HL-60/S4 treated with retinoic acid at 250 ng/mL for 4 days and 3 days (cell line): ENCODE measurements at regions not wholly inside any gene's neighbourhood (a gene's known extent, or its start where the extent isn't known, plus 50 kb on each side); places are given as distances from the start of the nearest gene placed in this dataset.
"Not testable (repeated sequence)": the region's sequence is repeated elsewhere in the genome, so short reads cannot be mapped to it uniquely, and the experiment has no call there.

ENCODE experiments used
- in situ Hi-C: fragments of 300-500 bp; cut with MboI; formaldehyde crosslinking; loops from 2 replicates; pipeline ENCODE4 v1.7.0; 2022; ENCODE audit warnings: low sequenced_read_pairs

DNA sequence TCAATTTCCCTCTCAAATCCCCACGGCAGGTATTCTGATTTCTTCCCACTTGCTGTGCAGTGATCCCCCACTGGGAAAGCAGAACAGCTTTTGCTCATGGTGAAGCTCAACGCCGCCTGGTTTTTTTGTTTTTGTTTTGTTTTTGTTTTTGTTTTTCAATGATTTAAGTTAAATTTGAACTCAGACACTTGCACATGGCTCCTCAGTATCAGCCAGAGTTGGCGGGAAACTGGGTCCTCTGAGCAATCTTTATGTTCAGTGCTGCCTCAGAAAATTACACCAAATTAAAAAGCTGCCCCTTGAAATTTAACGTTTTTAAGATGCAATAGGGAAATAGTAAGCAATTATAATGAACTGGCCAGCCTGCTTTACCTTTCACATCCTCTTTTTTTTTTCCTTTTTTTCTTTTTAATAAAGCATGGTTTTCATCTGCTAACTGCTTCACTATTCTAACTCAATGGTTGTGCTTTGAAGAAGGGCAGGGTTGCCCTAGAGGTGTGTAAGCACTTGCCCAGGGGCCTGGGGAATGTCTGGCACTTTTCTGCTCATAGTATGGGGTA is 277.0 kb upstream of the HNRNPA3 start:
- in situ Hi-C loops = no loop called here

DNA sequence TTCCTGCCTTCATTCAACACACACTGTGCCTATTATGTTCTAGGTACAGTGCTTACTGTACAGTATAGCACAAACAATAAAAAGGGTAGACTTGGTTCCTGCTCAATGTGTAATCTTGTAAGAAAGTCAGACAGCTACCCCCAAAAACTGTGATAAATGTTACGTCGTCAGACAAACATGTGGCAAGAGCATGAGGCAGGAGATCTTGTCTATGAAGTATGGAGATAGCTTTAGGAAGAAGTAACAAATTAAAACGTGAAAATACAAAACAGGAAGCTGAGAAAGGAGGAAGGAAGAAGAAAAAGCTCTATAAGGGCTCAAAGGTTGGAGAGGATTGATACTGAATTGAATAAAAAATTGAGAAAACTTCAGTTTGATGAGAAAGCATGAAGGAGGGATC is 276.2 kb upstream of the HNRNPA3 start:
- in situ Hi-C loops = no loop called here

DNA sequence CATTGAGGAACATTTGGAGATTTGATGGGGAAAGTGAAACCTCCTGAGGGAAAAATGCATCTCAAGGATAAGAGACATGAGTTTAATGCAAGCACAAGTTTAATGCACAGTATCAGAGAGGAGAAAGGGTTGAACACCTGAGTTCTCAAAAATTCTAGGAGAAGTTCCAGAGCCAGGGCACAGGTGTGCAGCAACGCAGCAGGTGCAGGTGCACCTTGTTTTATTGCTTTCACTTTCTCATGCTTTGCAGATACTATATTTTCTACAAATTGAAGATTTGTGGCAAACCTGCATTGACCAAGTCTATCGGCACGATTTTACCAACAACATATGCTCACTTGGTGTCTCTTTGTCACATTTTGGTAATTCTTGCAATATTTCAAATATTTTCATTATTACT is 267.6 kb upstream of the HNRNPA3 start:
- in situ Hi-C loops = no loop called here

DNA sequence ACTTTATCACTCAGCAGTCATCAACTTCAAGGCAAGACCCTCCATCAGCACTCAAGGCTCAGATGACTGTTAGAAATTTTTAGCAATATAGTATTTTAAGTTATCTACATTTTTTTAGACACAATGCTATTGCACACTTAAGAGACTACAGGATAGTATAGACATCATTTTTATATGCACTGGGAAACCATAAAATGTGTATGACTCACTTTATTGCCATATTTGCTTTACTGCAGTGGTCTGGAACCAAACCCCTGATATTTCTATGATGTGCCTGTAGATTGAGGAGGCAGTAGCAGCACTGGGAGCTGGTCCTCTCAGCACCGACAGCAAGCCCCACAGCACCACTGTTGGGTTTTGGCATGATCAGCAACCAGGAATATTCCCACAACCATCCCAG is 264.8 kb upstream of the HNRNPA3 start:
- in situ Hi-C loops = no loop called here

DNA sequence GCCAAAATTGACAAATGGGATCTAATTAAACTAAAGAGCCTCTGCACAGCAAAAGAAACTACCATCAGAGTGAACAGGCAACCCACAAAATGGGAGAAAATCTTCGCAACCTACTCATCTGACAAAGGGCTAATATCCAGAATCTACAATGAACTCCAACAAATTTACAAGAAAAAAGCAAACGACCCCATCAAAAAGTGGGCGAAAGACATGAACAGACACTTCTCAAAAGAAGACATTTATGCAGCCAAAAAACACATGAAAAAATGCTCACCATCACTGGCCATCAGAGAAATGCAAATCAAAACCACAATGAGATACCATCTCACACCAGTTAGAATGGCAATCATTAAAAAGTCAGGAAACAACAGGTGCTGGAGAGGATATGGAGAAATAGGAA is 261.4 kb upstream of the HNRNPA3 start:
- in situ Hi-C loops = not testable (repeated sequence)

DNA sequence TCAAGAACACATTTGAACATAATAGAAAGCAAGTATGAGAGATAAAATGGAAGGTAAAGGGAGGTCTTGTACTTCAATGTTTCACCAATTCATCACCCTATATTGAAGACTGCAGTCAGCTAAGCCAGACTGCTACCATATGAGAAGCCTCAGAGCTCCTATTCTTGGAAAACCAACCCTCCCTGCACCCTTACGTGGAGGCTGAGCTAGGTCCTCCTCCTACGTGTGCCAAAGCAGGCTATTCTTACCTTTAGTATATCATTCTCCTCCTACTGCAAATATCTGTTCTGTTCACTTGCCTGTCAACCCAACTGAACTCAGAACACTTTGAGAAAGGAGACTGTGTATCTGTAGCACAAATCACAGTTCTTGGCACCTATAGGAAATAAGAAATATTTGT is 255.8 kb upstream of the HNRNPA3 start:
- in situ Hi-C loops = no loop called here

DNA sequence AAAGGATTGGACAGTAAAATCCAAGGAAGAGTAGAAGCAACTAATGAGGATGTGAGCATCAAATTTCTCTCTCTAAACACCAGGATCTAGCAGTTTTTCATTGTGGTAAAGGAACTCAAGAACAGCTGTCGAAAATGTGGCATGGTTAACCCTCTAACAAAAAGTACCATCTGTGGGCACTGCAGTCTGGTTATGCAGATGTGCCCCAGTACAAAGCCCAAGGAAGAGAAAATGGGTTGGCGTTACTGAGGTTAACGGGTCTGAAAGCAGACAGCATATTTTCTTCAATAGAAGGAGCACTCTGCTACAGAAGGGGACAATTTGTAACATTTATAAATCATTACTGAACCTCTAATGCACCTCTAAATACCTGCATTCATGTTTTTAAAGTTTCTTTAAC is 253.0 kb upstream of the HNRNPA3 start:
- in situ Hi-C loops = no loop called here

DNA sequence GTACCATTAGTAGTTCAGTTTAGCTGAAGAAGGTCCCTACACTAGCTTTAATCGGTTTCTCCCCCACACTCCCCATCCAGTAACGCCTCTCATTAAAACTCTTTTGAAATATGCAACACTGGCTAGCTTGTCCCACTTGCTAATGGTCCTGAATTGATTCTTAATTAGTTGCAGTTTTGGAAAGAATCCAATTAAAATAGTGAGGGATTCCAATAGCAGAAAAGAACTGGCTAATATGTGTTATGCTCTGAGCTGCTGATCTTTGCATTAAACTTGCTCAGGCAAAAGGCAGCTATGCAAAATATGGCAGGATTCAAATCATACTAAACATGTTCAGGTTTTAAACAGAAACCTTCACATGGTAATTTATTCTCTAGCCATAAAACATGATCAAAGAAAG is 252.5 kb upstream of the HNRNPA3 start:
- in situ Hi-C loops = no loop called here

DNA sequence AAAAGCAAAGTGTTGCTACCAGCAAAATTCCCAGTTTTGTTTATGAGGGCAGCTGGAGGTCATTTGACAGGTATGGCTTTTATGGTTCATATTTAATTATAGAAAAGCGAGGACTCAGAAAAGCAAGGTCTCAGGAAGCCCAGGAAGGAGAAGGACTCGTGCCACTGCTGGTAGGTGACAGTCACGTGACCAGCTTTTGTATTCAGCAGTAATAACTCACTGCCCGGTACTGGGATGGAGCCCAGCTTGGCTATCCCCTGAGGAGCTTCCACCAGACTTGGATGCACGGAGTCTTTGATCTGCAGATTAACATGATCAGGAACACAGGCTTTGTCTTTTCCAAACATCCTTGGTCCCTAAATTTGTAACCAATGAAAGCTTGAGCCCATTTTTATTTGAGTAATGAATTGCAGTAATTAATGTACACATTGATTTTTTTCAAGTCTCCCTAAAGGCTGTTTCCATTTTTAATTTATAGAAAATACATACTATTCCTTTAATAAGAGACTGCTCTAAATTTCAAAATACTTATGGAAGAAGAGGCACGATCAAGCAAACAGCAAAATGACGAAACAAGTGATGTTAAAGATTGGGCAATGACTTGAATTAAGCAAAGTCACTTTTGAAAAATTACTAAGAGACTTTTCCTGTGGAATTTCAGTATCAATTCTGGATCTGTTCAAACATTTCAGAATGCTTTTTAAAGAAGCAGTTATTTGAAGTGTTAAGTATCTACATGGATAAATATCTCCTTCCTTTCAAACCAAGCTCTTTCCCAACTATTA is 251.7 kb upstream of the HNRNPA3 start:
- in situ Hi-C loops = no loop called here

DNA sequence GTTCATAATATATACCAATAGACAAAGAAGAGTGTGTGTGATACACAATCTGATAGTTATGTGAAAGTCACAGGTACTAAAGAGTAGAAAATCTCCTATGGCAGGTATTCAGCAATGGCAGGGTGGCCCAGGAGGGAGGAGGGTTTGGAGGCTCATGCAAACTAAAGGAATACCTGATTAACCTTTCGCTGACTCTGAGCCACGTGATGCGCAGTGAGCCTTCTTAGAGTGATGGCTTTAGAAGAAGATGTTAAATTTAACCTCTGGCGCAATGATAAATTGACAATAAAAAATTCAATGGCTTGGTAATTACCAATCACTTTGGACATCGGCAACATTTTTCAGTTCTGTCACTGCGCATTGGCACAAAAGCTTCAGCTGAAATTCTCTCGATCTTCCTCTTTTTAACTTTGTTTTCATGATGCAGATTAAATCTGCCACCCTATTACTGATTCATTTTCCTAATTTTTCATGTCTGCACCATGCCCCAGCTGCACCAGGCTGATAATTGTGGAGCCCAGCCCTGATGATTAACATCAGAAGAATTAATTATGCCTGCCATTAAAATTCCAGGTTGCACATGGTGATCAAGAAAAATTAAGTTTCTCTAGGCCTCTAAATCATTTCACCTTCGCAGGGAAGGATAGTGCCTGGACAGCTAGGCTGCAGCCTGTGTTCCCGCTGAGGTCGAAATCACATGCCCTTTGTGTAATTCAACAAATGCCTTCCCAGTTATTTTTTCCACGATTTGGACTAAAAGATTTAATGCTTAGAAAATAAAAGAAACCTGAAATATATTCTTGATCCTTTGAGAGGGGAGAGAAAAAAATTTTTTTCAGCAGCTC is 250.6 kb upstream of the HNRNPA3 start:
- in situ Hi-C loops = no loop called here

DNA sequence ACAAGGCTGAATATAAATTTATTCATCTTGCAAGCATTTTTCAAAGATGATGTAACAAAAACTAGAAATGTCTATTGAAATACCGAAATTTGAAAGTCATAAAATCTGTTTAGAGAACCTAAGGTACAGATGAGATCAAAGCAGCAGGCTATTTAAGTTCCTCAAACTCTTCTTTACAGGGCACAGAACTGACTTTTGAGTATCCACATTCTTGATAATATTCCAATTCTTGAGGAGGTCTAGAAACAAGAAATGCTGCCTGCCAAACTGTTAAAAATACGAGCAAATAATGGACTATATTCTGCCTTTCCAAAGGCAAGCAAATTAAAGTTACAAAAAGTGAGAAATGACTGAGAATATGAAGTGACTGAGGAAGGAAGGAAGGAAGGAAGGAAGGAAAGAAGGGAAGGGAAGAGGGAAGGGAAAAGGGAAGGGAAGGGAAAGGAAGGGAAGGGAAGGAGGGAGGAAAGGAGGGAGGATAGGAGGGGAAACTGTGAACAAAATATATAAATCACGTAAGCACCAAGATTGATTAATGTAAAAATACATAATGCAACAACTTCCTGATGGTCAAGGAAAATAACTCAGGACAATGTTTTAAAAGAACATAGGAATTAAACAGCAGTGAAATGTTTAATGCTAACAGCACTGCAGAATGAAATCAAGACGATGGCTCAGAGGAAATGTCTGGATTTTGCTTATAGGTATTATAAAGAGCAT is 248.9 kb upstream of the HNRNPA3 start:
- in situ Hi-C loops = no loop called here

DNA sequence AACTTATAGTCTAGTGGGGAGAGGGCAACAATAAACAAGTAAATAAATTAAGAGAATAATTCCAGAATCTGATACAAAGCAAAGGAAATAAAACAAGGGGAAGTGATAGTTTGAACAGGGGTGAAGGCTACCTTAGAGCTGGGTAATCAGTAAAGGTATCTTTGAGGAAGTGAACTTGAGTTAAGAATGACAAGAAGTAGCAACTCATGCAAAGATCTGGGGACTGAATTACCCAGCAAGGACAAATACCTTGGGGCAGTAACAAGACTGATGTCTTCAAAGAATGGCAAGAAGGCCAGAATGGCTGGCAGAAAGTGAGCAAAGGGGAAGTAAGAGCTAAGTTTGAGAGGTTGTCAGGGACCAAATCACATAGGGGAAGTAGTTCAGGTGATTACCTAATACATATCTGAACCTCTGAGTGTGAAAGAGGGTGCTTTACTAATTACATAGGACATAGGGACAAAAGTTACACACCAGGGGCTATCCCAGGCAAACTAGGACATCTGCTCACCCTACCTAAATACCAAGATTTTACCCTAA is 244.6 kb upstream of the HNRNPA3 start:
- in situ Hi-C loops = no loop called here

DNA sequence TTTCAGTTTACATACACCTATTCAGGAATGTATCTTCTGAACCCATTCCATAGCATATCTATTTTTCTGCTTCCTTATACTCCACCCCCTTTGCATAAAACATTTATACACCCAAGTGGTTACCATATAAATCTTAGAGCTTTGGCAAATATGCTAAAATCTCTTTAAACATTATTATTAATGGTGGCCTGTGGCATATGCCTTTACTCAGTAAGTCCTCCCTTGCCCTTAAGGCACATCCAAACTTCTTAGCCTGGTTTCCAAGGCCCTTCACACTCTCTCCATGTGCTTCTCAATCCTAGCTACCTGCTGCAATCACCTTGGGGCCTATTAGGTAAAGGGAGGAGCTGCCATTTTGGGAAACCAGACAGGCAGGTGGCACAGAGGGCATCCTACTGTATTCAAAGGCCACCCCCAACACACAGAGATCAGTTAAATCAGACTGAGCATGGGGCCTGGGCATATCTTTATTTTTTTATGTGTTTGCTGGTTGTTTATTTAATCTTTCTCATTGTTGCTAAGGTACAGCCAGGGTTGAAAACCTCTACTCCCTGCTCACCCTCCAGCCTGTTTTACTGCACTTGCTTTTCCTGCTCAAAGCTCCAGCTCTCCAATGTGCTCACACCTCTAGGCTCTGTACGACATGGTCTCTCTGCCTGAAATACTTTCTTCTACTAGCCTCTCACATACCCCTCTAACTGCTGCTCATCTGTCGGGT is 242.8 kb upstream of the HNRNPA3 start:
- in situ Hi-C loops = no loop called here

DNA sequence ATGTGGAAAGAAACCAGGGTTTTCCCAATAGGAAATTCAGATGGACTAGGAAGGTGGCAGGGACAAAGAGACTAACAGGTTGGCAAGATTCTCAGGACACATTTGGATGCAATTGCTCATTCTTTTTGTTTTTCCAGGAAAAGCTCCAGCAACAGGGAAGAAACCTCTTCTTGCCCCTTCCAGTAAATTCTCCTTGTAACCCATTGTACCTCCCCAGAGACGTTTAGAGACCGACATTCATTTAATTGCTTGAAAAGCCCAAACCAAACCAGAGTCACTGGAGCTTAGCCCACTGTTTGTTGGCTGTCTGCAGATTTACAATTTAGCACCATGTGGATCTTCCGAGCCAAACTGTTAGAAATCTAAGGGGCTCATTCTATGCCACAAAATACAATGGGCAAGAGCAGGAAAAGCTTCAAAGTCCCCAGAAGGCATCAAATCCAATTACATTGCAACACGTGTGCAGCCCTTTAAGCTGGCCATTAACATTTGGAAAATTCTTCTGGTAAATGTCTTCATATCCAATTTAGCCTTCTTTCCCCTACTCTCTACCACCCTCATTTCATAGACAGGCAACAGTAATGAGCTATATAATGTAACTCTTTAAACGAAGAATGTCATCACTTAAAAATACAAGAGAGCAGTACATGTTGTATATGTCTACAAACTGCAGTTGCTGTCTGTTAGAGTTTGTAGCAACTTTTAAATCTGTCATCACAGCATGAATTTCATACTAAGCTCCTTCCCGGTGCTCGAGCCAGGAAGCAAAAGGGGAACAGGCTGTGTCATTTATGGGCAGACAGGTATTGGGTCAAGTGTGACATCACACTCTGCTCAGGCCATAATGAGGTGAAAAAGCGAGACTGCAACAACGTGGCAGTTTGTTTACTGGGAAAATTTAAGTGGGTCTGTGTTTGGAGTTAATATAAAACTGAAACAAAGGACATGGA is 235.6 kb upstream of the HNRNPA3 start:
- in situ Hi-C loops = no loop called here

DNA sequence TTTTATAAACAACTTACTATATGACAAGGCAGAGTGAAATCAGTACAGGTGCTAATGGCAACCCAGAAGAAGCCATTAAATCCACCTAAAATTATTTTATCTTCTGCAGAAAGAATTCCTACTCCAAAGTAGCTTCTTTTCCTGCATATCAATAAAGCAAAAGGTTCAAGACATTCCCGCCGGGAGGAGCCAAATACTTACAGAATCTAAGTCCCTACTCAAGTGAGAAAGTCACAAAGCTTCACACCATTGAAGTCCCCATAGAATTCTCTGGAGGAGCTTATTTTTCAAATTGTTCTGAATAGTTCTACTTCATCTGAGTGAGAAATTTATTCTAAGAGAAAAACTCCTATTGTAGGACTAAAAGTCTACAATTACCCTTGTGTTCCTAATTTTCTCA is 233.7 kb upstream of the HNRNPA3 start:
- in situ Hi-C loops = no loop called here

DNA sequence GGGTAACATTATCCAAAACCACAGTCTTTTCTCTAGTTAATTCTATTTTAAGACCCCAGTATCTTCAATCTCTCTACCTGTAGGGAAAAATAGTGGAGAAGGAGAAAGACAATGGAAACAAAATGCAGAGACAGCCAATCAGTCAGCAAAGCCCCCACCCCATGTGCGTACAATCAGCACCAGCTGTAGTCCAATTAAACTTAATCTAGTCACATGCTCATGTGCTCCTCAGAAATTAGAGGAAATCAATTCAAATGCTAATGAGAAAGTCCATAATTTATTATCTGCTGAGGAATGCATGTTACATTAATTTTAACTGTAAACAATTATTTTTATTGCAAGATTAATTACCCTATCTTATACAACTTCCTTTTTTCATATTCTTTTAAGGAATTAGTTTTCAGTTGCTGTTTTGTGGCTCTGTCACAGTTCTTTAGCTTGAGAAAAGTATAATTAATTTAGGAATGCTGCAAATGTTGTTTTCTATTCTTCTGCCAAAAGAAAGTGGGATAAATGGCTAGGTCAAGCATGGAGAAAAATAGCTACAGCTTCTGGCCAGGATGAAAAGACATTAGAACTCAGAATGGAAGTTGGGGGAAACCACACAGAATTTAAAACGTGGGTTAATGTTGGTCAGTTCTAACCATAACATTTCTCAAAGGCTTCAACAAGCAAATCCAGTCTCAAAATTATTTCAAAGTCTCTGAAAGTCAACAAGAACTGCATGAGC is 232.4 kb upstream of the HNRNPA3 start:
- in situ Hi-C loops = no loop called here

DNA sequence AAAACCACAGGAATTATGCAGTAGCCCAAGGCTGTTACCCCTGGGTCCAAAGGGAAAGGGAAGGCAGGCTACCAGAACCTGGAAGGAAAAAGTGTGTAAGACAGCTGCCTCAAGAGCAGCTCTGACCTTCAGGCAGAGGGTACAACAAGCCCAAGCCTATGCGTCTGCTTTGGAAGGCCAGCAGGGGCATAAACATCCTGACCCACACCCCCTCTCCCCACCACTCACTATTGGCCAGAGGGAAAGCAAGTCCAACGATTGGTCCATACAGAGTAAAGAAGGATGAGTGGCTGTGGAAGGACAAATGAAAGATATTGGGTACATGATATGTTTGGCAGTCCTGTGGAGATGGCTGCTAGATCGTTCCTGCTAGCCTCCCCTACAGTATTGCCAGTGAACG is 227.6 kb upstream of the HNRNPA3 start:
- in situ Hi-C loops = no loop called here

DNA sequence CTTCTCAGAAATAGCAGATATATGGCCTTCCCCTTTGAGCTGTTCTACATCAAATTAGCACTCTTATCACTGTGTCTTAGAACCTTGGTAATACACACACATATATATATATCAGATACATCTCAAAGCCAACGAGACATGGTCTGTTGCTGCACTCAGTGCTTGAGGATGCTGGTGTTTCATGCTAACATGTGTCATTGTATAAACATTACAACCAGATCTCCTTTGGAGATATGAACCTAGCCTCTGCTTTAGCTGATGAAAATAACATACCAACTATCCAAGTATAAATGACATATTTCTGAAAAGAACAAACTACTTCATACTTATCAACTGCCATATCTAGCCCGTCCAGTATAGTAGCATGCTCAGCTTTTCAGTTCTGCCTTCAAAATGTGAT is 226.7 kb upstream of the HNRNPA3 start:
- in situ Hi-C loops = no loop called here

DNA sequence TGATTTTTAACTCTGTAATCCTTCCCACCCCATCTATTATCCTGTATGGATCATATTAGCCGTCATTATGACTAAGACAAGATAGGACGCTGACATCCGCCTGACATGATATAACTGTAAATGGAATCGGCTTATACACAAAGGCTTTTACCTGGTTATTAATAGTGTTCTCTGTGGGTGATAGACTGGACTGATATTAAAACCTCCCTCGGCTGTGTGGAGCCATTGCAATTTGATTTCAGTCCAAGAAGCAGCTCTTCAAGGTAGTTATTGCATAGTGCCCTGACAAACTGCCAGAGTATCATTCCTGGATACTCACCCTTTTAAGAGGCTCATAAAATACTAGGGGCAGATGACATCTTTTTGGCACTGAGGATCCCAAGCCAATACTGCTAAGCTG is 226.1 kb upstream of the HNRNPA3 start:
- in situ Hi-C loops = no loop called here
